Urothelium cell line (cell line): ENCODE measurements at regions not wholly inside any gene's neighbourhood (a gene's known extent, or its start where the extent isn't known, plus 50 kb on each side); places are given as distances from the start of the nearest gene placed in this dataset.

Experiments
- DNase-seq: peaks from one replicate; pipeline ENCODE4 v3.0.0; 2011; ENCODE audit warnings: low spot score, mixed read lengths
- FAIRE-seq: peaks from 2 replicates; lab custom pipeline; 2011; peaks lifted over from hg19 to GRCh38; lab: Jason Lieb, UNC

DNA sequence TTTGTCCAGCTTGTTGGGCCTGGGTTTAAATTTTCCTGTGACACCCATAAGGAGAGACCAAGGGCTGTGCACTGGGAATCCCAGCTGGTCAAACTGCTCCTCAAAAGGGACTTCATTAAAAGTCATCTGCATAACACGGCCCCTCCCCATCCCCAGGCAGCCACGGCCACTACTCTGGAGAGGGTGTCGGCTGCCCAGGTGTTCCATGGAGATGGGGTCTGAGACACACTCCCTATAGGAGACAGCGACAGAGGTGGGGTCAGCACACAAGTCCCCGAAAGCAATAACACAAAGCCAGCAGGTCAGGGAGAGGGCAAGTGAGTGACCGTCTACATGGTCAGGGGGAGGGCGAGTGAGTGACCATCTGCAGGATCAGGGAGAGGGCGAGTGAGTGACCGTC lies 75.6 kb upstream of the BCL11B start:
- DNase-seq: no peak
- no peak for FAIRE-seq

DNA sequence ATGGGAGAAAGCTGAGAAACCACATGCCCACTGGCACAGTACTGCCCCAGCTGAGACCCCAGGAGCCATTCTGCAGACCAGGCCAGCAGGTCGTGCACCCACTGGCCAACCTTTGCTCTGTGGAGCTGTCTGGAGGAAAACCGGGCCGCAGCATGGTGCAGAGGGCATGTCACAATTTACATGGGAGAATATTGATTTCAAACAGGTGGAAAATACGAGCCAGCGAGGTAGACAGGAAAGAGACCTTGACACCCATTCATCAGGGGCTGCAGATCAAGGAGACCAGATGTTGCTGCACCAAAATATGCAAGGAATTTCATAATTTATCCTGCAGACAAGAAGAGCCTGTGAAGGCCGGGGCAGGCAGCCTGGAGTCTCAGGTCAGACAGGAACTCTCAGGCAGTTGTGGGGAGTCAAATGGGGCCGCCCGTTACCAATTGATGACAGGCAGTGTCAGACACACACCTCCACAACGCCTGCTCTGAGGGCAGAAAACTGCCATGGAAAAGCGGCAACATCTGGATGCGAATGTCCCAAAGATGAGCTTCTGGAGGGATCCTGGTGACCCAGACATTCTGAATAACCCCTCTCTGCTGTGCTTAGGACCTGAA lies 74.6 kb upstream of the BCL11B start:
- DNase-seq: no peak
- no peak for FAIRE-seq

DNA sequence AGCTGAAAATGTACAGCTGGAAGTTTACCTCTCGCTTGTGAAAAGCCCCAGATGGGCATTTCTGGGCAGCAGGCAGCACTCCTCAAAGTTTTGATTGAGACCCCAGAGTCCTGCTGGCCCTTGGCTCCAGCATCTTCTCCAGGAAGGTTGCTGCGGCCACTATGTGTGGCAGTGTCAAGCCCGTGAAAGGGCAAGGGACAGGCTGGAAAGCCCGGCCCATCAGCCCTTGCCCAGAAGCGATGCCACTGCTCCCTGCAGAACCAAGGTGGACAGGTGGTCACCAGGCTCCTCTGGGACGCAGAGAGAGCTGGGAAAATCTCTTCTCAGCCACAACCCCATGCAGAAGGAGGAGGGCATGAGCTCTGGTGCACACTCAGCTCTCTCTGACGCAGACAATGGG lies 73.5 kb upstream of the BCL11B start:
- FAIRE-seq (no peak), DNase-seq (no peak)

DNA sequence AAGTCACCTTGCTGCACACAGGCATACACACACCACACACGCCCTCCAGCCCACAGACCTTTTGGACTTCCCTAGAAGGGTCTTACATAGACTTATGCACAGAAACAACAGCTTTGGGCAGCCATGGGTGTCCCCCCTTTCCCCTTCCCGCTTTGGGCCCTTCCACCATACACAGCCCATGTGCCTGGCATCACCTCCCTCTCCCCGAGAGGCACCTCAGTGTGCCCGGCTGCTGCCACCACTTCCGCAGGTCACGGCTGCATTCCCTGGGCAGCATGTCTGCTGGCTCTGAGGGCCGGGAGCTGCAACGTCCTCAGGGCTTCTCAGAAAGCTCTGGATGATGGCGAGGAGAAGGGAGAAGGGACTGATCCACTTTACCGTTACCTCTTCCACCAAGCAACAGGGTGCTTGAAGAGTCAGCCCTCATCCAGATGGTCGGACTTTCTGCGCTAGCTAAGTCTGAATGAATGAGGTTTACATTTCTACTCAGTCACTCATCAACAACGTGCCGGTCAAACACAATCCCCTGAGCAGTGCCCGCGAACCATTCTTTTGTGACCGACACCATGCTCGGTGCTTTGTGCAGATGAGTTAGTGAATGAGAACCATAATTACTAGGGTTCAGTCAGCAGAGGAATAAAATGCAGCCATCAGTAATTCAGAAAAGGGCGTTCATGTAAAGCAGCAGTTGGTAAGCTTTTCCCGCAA lies 72.2 kb upstream of the BCL11B start:
- DNase-seq (no peak), FAIRE-seq (no peak)

DNA sequence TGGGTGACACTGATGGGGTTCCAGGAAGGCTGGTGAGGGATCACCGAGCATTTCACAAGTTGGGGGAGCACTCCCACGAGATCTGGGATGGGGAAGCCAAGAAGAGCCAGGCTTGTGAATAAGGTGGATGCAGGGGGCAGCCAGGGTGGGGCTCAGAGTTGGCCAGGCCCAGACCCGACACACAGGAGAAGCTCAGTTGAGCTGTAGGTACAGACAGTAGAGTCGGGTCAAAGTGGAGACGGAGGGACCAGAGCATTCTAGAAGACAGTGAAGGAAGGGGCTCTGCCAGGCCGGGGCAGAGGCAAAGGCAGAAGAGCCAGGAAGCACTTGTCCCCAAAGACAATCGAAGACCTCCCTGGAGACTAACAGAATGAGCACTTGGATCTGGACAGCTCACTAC lies 70.9 kb upstream of the BCL11B start:
- FAIRE-seq (no peak), DNase-seq (no peak)

DNA sequence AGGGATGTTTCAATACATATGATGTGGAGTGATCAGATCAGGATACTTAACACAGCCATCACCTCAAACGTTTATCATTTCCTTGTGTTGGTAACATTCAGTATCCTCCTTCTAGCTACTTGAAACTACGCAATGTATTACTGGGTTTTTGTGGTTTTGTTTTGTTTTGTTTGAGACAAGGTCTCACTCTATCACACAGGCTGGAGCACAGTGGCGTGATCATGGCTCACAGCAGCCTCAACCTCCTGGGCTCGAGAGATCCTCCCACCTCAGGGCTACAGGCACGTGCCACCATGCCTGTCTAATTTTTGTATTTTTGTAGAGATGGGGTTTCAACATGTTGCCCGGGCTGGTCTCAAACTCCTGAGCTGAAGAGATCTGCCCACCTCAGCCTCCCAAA lies 70.2 kb upstream of the BCL11B start:
- FAIRE-seq: no peak
- DNase-seq: no peak

DNA sequence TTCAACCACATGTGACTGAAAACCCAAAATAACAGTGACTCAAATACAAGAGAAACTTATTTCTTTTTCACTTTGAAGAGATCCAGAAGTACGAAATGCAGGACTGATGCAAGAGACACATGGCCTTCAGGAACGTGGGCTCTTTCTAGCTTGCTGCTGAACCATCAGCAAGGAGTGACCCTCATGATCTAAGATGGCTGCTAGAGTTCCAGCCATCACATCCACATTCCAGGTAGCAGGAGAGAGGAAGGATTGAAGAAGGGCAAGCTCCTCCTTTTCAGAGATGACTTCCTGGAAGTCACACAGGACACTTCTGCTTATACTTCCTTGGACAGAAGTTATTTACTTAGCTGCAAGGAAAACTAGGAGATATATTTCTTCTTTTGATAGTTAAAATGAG lies 67.6 kb upstream of the BCL11B start:
- no peak for FAIRE-seq
- DNase-seq: no peak

DNA sequence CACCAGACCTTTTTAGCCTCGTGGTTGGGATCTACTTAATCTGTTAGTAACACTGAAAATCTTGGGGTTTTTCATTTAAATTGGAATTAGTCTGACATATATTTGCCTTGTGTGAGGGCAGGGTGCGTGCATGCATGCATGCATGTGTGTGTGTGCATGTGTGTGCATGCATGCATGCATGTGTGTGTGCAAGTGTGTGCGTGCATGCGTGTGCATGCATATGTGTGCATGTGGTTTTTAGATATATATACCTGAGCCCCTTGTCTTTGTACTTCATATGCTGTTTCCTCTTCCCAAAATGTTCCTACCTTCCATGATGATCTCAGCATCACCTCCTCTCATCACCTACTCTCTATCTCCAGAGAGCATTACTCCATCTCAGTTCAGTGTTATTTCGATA lies 66.3 kb upstream of the BCL11B start:
- FAIRE-seq (no peak), DNase-seq (no peak)

DNA sequence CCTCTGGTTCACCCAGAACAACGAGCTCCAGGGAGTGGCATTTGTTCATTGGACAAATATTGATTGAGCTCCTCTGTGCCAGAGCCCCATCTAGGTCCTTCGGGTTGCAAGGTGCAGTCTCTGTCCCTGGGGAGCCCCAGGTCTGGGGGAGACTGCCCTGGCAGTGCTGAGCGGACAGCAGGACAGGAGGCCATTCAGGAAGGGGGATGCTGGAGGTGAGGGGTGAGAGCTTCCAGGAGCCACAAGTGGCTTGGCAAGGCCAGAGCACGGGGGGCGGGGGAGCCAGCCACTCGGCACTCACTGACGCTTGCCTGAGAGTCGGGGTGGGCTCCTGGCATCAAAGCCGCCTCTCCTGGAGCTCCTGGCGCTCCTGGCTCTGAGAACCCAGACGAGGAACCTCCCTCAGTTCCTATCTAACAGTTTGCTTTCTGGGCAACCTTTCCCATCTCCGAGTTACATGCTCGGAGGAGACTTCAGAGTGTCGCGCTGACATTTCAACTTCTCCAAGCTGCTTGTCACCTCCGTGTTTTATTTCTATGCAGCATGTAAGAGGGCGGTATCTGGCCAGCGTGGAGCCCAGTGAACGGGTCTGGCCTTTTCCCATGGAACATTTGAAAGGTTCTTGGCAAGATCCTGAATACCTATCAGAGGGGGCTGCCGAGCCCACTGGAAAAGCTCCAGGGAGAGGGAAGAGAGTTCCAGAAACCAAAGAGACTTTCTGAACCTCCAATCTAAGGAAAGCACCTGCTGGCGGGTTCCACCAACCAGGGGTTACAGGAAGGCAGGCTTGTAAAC lies 62.0 kb upstream of the BCL11B start:
- FAIRE-seq: no peak

DNA sequence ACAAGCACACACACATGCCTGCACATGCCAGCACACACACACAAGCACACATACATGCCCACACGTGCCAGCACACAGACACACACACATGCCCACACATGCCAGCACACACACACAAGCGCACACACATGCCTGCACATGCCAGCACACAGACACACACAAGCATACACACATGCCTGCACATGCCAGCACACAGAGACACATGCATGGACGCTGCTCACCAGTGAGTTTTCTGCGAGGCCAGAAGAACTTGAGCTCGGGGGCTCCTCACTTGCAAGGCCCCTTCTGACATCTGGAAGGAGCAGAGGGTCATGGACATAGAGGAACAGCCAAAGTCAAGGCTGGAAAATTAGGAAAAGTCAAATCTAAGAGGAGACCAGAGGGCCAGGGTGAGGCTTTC lies 61.2 kb upstream of the BCL11B start:
- peak; percentile 53 for FAIRE-seq
- no peak for DNase-seq

More for the DNA sequence above, 62.0 kb upstream of the BCL11B start:
- DNase-seq: no peak

DNA sequence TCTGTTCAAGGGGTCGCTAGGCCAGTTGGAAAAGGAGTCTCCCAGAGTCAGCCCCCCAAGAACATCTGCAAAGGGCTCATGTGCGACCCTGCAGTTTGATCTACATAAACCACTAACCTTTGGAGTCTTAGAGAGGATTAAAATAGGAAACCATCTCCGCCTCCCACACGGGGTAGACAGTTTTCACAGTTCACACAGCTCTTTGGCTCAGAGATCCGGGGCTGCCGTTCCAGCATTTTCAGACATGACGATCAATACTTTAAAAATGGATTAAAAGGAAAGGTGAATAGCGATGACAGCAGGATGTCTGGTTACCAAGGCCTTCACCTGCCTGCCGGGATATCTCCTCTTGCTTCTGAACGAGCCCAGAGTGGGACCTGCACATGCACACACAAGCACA lies 59.8 kb upstream of the BCL11B start:
- FAIRE-seq: no peak
- DNase-seq: no peak

DNA sequence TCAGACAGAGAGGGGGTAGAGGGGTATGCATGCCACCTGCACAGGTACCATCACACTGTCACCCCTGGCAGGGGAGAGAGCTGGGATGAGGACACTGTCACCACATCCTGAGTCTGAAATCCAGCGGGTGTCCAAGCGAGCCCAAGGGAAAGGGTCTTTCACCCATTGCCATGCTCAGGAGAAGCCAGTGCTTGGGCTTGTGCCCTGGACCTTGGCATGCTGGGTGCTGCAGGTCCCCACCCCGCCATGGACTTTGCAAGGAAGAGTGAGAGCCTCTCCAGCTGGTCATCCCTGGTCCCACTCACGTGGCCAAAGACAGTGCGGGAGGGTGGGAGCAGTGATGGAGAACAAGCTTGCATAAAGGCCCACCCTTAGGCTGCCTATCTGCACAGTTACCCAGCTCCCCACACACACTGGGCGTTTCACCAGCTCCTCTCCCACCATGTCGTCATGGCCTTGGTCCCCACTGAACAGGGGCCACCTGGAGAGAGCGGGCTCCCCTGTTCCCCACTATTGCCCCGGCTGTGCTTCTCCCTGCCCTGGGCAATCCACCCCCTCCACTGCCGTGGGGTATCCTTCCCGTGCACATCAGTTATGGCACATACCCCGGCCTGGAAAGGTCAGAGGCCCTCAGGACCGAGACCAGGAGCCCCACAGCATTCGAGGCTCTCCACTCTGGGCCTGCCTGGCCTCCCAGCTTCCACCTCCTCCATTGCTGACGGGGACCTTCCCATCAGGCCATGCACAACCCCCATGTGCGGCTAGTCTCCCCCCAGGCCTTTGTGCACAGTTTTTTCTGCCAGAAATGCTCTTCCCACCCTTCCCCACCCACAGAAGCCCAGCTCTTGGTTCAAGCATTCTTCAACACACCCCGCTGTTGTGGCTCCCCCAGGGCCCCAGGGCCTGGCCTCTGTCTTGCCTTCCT lies 58.6 kb upstream of the BCL11B start:
- no peak for FAIRE-seq
- DNase-seq: no peak

DNA sequence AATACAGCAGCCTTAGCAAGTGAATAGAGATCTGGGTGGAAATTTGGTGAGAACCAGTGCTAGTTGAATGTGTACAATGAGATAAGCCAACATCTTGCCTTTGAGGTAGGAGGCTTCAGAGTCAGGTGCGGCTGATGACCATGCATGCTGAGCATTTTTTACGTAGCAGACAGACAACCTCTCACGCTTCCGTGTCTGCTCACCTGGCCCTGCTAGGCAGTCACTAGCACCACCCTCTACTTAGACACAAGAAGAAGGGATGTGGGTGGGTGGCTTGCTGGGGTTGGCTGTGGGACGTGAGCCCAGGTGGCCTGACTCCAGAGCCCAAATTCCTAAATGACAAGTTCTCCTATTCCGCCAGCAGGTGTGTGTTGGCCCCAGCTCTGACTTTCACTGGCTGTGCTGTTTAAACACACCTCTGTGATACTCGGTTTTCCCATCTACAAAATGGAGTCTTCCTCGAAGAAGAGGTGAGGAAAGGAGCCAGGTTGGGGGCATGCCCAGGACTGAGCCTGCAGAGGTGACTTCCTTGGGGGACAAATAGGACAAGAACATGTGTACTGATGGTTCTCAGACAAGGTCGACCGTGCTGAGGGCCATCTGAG lies 57.8 kb upstream of the BCL11B start:
- DNase-seq (no peak), FAIRE-seq (no peak)

DNA sequence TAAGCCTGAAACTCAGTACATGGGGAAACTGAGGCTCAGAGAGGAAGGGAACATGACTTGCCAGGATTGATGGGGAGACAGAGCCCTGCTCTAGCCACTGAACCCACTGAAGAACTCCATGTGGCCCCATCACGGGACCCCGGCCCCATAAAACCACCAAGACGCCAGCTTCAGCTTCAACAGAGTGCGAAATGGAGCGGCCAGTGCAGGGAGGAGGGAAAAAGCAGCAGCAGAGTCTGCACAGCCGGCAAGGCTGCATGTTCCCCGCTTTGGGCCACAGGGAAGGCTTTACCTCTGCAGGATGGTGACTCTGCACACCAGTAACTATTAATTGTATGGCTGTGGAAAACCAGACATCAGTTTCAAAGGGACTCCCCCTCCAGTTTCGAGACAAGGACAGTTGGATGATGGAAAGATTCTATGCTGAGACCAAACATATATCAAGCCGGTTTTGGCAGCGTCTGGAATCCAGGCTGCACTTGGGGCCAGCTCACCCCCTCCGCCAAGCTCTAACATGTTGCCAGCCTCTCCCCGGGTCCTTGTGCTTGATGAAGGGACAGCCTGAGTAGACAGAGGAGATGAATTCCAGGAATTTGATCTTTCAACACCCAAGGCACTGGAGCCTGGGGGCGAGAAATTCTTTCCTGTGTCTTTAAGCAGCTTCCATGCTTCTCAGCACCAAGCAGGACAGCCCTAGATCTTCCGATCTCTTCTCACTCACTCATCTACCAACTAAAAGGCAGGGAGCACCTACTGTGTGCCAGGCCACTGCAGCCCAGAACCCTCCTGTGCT lies 55.7 kb upstream of the BCL11B start:
- DNase-seq: no peak
- no peak for FAIRE-seq

DNA sequence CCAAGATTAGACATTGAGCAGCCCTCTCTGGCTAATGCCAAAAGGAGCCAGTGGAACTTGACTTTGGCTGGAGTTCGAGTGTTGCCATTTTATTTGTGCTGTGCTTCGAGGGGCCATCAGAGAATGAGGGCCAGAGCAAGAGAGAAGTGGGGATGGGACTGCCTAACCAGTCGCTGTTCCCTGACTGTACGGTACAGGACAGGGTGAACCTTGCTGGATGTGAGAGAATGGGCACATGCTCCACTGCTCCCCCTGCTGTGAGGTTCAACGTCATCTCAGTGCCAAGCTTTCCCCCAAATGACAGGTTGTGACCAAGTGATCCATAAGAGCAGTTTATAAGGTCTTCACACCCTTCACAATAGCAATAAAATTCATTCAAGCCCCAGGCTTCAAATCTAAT lies 55.1 kb upstream of the BCL11B start:
- FAIRE-seq: no peak
- no peak for DNase-seq

DNA sequence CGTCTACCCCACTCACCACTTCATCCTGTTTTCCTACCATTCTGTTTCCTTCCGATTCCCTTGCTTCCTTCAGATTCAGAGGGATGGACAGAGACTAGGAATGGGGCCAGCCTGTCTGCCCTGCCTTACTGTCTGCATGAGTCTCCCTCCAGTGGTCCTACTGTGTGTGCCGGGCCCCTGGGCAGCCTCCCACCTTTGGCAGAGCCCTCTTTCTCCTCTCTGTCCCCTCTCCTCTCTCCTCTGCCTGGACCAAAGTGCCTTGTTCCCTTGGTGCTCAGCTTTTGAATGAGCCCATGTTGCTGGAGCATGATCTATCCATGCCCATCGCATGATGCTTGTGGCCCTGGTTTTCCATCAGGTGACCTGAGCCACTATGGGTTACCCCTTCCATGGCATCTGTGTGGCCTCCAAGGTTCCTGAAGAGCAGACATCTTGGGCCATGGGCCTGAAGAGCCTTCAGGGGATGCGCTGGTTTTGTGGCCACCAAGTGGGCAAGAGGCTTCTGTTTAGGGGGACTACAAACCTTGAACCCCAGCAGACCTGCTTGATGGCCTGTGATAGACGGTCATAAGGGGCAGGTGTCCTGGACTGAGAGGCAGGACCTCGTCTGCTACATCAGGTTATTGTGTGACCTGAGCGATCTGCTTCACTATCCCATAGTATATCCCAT lies 54.2 kb upstream of the BCL11B start:
- FAIRE-seq: no peak
- no peak for DNase-seq

DNA sequence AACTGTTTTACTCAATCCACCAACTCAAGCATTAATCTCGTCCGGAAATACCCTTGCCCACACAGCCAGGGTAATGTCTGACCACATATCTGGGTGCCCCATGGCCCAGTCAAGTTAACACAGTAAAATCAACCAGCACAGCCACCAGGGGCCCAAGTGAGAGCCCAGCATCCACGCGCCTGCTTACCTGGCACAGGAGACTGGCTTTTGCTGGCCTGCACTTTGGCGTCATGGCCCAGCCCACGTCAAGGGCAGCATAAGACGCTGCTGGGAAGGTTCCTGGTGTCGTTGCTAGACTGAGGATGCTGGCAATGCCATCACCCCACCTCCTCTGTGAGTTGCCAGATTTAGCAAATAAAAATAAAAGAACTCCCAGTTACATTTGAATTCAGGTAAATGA lies 53.6 kb upstream of the BCL11B start:
- DNase-seq: no peak
- no peak for FAIRE-seq

DNA sequence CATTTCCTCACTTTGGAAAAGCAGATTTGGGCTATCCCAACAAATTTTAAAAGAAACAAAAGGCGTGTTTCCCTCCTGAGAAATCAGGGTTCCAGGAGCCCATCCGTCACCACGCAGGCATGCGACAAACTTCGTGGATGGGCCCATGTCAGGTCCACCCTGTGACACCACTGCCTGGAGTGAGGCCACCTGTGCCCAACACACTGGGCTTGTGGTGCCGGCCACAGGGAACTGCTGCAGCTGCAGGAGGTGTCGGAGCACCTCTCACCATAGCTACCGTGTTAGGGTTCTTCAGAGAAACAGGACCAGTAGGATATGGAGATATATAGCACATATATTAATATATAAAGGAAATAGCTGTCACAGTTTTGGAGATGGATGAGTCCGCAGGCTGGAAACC lies 53.0 kb upstream of the BCL11B start:
- FAIRE-seq (no peak), DNase-seq (no peak)

DNA sequence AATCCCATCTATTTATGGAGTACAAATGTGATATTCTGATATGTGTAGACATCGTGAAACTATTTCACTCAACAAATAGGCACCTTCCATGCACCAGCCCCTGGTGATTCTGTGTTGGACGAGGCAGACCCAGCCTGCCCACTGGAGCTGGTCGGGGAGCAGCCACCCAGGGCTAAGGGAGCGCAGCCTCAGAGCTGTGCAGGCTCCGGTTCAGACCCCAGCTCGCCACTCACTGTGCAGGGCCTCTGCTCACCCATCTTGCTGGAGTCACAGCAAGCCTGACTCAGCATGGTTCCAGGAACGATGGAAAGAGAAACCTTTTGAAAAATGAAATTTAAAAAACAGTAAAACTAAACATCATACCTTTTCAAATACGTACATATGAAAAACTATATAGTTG lies 52.3 kb upstream of the BCL11B start:
- FAIRE-seq (no peak), DNase-seq (no peak)
